Fibroblast of the aortic adventitia (primary cell): ENCODE measurements at regions not wholly inside any gene's neighbourhood (a gene's known extent, or its start where the extent isn't known, plus 50 kb on each side); places are given as distances from the start of the nearest gene placed in this dataset.

Experiments used
- DNase-seq: peaks from one replicate; pipeline ENCODE4 v3.0.0-alpha.2; 2010; ENCODE audit warnings: low read depth
- H3K4me3 ChIP-seq: 2 replicates; pipeline ENCODE4 v1.5.1; 2011; ENCODE audit warnings: low read depth, mild to moderate bottlenecking, control low read depth, low read length, moderate library complexity
- TF ChIP-seq, protein P1 (sequence below): IDR thresholded peaks from 2 replicates; pipeline ENCODE4 v1.5.1; 2011; ENCODE audit warnings: mild to moderate bottlenecking, low read length, control low read depth, inconsistent platforms; ENCODE audit not compliant: insufficient read depth

DNA sequence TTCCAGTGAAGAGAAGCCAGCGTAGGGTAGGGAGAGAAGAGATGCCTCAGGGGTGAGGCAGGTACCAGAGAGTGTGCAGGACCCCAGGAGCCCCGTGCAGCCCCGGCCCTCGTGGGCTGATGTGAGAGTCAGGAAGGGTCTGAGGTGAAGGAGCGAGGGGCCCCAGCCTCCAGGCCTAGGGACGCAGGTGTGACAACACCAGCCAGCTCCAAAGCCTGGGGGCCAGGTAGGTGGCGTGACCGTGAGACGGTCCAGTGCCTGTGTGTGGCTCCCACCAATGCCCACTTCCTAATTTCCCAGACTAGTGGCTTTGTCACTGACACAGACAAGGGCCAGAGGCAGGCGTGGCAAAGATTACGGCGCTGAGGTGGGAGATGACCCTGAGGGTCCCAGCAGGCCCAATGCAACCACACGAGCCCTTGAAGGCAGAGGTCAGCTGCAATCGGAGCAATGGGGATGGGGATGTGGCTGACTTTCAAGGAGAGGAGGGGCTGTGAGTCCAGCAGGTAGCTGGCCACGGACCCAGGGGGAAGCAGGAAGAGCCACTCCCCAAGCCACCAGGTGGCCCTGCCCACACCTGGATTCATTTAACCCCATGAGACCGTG is 86.0 kb upstream of the SNTG2 start:
- TF ChIP-seq, protein P1, sequence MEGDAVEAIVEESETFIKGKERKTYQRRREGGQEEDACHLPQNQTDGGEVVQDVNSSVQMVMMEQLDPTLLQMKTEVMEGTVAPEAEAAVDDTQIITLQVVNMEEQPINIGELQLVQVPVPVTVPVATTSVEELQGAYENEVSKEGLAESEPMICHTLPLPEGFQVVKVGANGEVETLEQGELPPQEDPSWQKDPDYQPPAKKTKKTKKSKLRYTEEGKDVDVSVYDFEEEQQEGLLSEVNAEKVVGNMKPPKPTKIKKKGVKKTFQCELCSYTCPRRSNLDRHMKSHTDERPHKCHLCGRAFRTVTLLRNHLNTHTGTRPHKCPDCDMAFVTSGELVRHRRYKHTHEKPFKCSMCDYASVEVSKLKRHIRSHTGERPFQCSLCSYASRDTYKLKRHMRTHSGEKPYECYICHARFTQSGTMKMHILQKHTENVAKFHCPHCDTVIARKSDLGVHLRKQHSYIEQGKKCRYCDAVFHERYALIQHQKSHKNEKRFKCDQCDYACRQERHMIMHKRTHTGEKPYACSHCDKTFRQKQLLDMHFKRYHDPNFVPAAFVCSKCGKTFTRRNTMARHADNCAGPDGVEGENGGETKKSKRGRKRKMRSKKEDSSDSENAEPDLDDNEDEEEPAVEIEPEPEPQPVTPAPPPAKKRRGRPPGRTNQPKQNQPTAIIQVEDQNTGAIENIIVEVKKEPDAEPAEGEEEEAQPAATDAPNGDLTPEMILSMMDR = no peak
- no peak for DNase-seq
- H3K4me3 ChIP-seq = no peak overlapping the region

DNA sequence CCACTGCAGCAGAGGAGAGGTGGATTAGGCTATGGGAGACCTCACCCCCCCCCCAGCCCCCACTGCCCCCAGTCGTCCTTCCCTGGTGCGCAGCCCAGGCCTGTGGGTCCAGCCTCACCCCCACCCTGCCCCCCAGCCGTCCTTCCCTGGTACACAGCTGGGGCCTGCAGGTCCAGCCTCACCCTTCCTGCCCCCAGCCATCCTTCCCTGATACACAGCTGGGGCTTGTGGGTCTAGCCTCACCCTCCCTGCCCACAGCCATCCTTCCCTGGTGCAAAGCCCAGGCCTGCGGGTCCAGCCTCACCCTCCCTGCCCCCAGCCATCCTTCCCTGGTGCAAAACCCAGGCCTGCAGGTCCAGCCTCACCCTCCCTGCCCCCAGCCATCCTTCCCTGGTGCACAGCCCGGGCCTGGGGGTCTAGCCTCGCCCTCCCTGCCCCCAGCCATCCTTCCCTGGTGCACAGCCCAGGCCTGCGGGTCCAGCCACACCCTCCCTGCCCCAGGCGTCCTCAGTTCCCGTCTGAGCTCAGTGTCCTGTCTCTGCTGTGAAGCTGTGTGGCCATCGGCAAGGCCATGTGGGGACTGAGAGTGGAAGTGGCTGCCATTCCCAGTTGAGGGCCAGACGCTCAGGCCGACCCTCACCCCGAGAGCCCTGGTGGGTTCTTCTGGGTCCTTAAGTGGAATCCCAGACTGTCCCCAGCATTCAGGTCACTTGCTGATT is 86.8 kb upstream of the SNTG2 start:
- no peak overlapping the region for H3K4me3 ChIP-seq
- DNase-seq = no peak
- TF ChIP-seq, protein P1 = no peak

DNA sequence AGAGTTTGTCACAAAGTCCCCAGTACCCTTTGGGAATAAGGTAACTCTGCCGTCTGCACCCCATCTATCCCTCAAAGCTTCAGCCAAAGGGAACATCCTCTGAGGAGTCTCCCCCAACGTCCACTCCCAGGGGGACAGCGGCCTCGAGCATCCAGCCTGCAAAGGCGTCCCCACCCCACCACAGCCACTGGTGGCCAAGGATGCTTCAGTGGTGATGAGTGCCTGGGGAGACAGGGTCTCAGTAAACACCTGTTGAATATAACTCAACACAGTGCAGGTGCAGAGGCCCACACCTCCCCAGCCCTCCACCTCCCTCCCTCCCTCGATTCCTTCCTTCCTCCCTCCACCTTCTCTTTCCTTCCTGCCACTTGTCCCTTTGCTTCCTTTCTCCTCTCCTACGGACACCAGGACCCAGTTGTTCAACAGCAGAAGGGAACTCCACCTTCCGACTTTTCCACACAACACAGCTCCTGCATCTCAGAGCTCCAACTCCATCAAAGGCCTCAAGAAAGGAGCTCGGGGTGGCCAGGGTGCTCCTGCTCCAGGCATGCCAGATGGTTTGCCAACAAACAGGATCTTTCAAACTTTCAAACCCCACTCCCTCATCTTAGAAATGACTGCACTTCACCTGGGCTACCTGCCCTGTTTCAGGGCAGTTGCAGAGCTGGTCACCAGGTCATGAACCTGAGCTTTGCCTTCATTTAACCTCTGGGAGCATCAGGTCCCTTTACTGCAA is 87.8 kb upstream of the SNTG2 start:
- DNase-seq = no peak
- TF ChIP-seq, protein P1 = no peak

DNA sequence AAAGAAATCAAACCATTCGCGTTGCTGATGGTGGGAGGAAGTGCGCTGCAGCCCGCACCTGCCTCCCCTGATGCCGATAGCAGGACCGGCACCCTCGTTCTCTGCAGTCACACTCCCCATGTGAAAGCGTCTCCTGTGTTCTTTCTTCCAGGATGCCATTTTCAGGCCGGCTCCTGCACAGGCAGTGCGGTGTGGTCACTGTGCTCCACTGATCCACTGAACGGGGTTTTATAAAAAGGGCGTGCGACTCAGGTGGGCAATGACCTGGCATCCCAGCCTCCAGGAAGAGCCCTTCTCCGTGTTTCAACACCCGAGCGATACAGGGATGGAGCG is 88.3 kb upstream of the SNTG2 start:
- no peak overlapping the region for H3K4me3 ChIP-seq
- no peak for DNase-seq
- TF ChIP-seq, protein P1 = no peak

More for the DNA sequence above, 87.8 kb upstream of the SNTG2 start:
- no peak overlapping the region for H3K4me3 ChIP-seq

DNA sequence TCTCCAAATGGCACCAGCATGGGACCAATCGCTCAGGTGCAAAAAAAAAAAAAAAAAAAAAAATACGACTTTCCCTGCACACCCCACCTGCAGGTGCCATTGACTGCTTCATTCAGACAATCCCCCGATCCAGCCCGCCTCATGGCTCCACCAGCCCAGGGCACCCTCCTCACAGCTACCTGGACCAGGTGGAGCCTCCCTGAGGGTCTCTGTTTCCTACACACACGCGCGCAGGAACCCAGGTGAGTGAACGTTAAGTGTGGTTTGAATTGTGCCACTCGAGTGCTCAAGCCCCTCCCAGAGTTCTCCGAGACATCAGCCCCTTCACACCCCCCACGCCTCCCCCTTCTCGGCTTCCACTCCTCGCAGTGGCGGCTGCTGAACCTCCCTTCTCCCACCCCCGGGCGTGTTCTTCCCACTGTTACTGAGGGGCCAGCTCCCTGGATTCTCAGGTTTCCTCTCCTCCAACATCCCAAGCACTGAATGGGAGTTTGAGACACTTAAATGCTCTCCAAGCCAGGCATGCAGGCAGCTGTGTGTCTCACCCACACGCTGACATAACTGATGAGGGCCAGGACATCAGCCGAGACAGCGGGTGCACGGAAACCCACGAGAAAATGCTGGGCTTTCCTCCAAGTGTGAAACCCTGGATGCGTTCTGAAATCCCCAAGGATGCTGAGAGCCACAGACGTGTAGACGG is 88.8 kb upstream of the SNTG2 start:
- H3K4me3 ChIP-seq = no peak overlapping the region
- no peak for DNase-seq
- TF ChIP-seq, protein P1 = no peak

DNA sequence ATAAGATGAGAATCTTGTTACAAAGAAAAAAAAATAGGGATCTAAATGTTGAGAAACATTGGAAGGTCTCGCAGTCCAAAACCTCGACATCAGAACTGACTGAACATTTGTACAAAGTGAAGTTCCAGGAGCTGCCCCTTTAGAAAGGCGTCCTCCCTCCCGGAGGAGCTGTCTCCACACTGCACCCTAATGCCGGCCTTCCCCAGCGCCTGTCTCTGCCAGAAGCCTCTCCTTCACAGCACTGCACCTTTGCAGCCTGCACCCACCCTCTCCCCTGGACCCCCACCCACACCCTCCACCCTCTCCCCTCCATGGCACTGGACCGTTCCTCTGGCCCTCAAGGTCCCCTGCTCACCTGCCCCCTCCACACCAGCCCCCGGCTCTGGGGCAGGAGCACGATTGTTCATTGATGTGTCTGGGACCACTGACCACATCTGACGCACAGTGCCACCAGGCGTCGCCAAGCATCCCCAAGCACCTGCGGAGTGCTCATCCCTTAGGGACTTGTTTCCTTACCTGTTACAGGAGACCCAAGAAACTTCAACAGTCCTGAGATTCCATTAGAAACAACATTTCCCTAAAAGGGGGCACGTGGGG is 90.3 kb upstream of the SNTG2 start:
- TF ChIP-seq, protein P1 = no peak
- H3K4me3 ChIP-seq = no peak overlapping the region
- no peak for DNase-seq
